ENCODE measurements at regions not wholly inside any gene's neighbourhood (a gene's known extent, or its start where the extent isn't known, plus 50 kb on each side); places are given as distances from the start of the nearest gene placed in this dataset.

DNA sequence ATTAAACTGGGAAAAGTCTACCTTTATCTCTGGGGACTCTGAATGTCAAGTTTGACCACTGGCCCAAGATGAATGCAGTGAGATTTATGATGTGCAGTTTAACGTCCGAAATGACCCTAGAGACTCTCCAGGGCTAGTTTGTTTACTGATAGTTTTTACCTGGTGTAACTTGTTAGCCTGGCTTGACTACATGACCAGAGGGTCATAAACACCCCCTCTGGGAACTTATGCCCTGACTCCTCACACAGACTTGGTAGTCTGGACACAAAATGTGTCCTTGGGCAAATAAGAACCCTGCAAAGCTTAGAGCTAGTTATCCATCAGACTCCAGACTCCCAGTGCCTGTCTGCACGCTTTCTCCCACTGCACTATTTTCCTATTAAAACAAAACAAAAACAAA is 606.5 kb downstream of the HACE1 start:
- Histone ChIP-seq H3K27me3 (no peaks in the 10 kb centered on the region), H3K27ac (no peak overlapping the region), H3K9me3 (no peaks in the 10 kb centered on the region), H3K4me1 (no peaks in the 10 kb centered on the region), H3K4me3 (no peak overlapping the region), H3K36me3 (no peaks in the 10 kb centered on the region)
- intact Hi-C loops (cut with DNase I) = no loop called here
- 16 to 33% methylated on average over 3 of the region's 3 CpGs for WGBS, 2 donors
- no peak for DNase-seq
- TF ChIP-seq POLR2AphosphoS5 (IDR thresholded peaks at IDR 0.05) (no peak), POLR2A (IDR thresholded peaks at IDR 0.05) (no peak), EP300 (IDR thresholded peaks at IDR 0.05) (no peak)
- TF ChIP-seq, protein P1, sequence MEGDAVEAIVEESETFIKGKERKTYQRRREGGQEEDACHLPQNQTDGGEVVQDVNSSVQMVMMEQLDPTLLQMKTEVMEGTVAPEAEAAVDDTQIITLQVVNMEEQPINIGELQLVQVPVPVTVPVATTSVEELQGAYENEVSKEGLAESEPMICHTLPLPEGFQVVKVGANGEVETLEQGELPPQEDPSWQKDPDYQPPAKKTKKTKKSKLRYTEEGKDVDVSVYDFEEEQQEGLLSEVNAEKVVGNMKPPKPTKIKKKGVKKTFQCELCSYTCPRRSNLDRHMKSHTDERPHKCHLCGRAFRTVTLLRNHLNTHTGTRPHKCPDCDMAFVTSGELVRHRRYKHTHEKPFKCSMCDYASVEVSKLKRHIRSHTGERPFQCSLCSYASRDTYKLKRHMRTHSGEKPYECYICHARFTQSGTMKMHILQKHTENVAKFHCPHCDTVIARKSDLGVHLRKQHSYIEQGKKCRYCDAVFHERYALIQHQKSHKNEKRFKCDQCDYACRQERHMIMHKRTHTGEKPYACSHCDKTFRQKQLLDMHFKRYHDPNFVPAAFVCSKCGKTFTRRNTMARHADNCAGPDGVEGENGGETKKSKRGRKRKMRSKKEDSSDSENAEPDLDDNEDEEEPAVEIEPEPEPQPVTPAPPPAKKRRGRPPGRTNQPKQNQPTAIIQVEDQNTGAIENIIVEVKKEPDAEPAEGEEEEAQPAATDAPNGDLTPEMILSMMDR (IDR thresholded peaks at IDR 0.05) = no peak

DNA sequence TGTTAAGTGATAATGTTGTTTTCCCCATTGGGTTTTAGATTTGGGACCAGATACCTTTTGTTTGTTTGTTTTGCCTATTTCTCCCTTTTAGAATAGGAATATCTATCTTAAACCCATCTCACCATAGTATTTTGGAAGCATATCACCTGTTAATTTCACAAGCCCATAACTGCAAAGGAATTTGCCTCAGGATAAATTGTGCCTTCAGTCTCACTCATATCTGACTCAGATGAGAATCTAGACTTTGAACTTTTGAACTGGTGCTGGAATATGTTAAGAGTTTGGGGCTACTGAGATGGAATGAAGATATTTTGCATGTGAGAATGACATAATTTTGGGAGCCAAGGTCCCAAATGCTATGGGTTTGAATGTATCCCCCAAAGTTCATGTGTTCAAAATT is 607.4 kb downstream of the HACE1 start:
- Histone ChIP-seq H3K27ac (no peak overlapping the region), H3K27me3 (no peaks in the 10 kb centered on the region), H3K4me3 (no peak overlapping the region), H3K9me3 (no peaks in the 10 kb centered on the region), H3K4me1 (no peaks in the 10 kb centered on the region), H3K36me3 (no peaks in the 10 kb centered on the region)
- TF ChIP-seq POLR2AphosphoS5 (IDR thresholded peaks at IDR 0.05) (no peak), POLR2A (IDR thresholded peaks at IDR 0.05) (no peak), EP300 (IDR thresholded peaks at IDR 0.05) (no peak)
- TF ChIP-seq, protein P1 (IDR thresholded peaks at IDR 0.05) = no peak
- DNase-seq = no peak
- intact Hi-C loops (cut with DNase I) = no loop called here

DNA sequence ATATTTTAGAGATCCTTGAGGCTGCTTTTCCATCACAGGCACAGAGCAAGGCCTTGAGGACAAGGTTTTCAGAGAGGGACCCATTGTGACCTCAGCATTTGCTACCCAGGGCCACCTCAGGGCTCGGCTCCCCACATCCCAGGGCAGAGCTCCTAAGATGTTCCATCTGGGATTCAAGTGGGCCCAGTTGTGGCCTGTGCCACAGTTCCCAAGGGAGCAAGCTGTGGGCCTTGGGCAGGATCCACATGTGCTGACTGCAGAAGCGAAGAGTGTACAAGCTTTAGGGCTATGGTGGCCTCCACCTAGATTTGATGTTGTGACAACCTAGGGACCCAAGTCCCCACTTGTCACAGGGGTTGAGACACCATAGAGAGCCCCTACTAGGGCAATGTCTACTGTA is 608.1 kb downstream of the HACE1 start:
- TF ChIP-seq, protein P1 (IDR thresholded peaks at IDR 0.05) = no peak
- no peak for TF ChIP-seq POLR2A (IDR thresholded peaks at IDR 0.05)
- no peak for TF ChIP-seq EP300 (IDR thresholded peaks at IDR 0.05)
- no peak for TF ChIP-seq POLR2AphosphoS5 (IDR thresholded peaks at IDR 0.05)
- Histone ChIP-seq H3K27ac (no peak overlapping the region), H3K36me3 (no peaks in the 10 kb centered on the region), H3K9me3 (no peaks in the 10 kb centered on the region), H3K4me1 (no peaks in the 10 kb centered on the region), H3K4me3 (no peak overlapping the region), H3K27me3 (no peaks in the 10 kb centered on the region)
- intact Hi-C loops (cut with DNase I) = no loop called here
- WGBS, 2 donors = 69 to 94% methylated on average over 2 of the region's 2 CpGs
- DNase-seq = no peak

DNA sequence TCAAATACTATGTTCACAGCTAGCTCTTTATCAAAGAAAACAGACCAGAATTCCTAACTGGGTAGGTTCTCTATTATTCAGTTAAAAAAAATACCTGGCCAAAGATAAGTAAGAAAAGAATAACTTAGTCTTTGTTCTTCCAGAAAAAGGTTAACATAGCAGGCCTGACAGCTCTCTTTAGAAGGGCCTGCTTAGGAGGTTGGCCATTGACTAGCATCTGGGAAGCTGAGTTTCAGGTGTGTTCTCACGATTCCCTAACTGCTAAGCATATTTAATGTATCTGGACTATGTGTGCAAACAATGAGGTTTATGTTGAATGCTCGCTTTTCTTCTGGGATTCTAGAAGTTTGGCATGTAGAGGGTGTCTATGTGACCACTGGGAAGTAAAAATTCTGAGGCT is 618.9 kb downstream of the HACE1 start:
- H3K36me3 ChIP-seq = no peaks in the 10 kb centered on the region
- 59 to 76% methylated on average over 2 of the region's 2 CpGs for WGBS, 2 donors
- intact Hi-C loops (cut with DNase I) = no loop called here
- no peak overlapping the region for H3K27ac ChIP-seq
- no peak for TF ChIP-seq EP300 (IDR thresholded peaks at IDR 0.05)
- TF ChIP-seq, protein P1 (IDR thresholded peaks at IDR 0.05) = no peak
- no peaks in the 10 kb centered on the region for H3K9me3 ChIP-seq
- no peaks in the 10 kb centered on the region for H3K4me1 ChIP-seq
- no peaks in the 10 kb centered on the region for H3K27me3 ChIP-seq
- H3K4me3 ChIP-seq = no peak overlapping the region
- DNase-seq = no peak

DNA sequence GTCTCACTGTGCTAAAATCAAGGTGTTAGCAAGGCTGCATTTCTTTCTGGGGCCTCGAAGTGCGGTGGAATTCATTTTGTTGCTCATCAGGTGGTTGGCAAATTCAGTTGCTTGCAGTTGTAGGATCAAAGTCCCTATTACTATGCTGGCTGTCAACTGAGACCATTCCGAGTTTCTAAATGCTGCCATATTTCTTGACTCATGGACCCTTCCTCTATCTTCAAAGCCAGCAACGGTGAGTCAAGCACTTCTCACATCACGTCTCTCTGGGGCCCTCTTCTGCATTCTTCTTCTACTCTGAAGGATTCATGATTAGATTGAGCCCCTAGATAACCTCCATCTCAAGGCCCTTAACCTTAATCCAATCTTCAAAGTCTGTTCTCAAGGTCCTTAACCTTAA is 619.7 kb downstream of the HACE1 start:
- DNase-seq = no peak
- no peak overlapping the region for H3K27ac ChIP-seq
- H3K4me1 ChIP-seq = no peaks in the 10 kb centered on the region
- no peaks in the 10 kb centered on the region for H3K36me3 ChIP-seq
- no peak overlapping the region for H3K4me3 ChIP-seq
- H3K9me3 ChIP-seq = no peaks in the 10 kb centered on the region
- TF ChIP-seq POLR2A (IDR thresholded peaks at IDR 0.05) = no peak
- TF ChIP-seq POLR2AphosphoS5 (IDR thresholded peaks at IDR 0.05) = no peak
- TF ChIP-seq, protein P1 (IDR thresholded peaks at IDR 0.05) = no peak
- TF ChIP-seq EP300 (IDR thresholded peaks at IDR 0.05) = no peak
- H3K27me3 ChIP-seq = no peaks in the 10 kb centered on the region
- 77 to 84% methylated on average over 5 of the region's 5 CpGs for WGBS, 2 donors
- intact Hi-C loops (cut with DNase I) = no loop called here
